HG03159 (cell line): ENCODE measurements at regions not wholly inside any gene's neighbourhood (a gene's known extent, or its start where the extent isn't known, plus 50 kb on each side); places are given as distances from the start of the nearest gene placed in this dataset.

ENCODE experiments used
- ATAC-seq: cut with Tn5 transposase; IDR thresholded peaks from one replicate; pipeline ENCODE4 v1.9.1; 2021; ENCODE audit warnings: mild to moderate bottlenecking, moderate library complexity; ENCODE audit not compliant: unreplicated experiment

- no peak for ATAC-seq
Measured at GRCh38 chr14:86882818-86883217, 1110.2 kb downstream of the GALC start.

- no peak for ATAC-seq
Measured at GRCh38 chr14:86865934-86866333, 1127.0 kb downstream of the GALC start.

DNA sequence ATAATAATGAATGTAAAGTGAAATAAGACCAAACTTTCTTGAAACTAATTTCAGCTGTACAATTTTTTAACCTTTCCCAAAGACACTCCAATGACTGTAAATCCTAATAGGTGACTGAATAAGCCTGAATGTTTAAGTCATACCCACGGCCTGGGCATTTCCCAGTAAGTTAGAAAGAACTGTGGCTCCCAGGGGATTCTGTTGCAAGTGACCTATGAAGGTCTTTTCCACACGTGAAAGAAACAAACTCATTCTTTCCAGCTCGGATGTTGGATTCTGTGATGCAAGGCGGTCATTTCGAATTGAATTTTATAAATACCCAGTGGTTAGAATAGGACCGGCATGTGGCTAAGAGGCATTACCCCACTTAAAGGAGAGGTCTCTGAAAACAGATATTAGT, 1134.4 kb downstream of the GALC start:
- ATAC-seq, result no peak

DNA sequence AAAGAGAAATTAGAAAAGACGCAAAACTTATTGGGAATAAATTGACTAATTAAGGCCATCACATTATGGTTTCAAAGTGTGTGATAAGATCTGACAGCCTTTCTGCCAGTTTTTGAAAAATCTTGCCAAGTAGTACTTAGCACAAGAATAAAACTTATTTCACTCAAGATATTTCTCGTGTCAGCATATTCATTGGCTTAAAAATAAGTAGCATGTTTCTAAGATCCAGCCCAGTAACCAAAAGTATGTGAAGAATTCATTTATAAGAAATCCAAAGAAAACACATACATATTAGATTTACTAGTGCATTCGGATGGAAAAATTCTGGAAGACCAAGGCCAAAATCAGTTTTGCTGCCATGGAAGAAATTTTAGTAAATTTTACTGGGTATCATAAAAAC, 1135.0 kb downstream of the GALC start:
- no peak for ATAC-seq

GRCh38 chr14:86852530-86852929, 1140.5 kb downstream of the GALC start:
- ATAC-seq, result no peak

GRCh38 chr14:86847140-86847539, 1145.8 kb downstream of the GALC start:
- no peak for ATAC-seq

GRCh38 chr14:86838363-86838762, 1154.6 kb downstream of the GALC start:
- peak; percentile 49 for ATAC-seq

DNA sequence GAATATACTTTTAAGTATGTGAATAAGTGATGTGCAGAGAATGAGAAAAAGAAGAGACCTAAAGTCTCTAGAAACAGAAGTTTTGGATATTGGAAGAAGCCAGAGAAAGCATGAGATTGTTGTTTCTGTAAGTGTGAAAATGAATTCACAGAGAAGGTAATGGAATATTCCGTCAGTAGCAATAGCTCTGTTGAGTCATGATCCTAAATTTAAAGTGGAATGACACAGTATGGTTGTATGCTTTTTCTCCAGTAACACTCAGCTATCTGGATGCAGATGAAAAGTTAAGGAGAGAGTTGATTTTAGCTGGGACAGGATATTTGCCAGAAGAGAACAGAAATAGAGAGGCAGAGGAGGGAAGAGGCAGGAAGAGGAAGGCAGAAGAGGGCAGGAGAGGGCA, 1166.3 kb downstream of the GALC start:
- ATAC-seq, result no peak

DNA sequence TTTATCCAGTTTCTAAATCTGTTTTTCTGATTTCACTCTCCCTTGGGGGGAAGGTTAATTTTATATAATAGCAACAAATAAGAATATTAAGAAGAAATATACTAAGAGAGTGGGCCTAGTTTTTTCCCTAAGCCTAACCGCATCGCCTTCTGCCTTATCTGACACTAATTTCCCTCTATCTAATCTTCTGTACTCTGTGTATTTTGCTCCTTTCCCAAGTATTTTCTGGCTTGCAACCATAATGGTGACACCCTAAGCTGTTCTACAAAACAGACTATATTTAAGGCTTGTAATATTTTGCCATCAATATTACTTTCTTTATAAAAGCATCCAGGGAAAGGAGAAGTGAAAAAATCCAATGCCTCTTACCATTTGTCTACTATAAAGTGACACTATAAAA, 1168.8 kb downstream of the GALC start:
- ATAC-seq, result no peak

GRCh38 chr14:86823581-86823980, 1169.4 kb downstream of the GALC start:
- ATAC-seq, result no peak

DNA sequence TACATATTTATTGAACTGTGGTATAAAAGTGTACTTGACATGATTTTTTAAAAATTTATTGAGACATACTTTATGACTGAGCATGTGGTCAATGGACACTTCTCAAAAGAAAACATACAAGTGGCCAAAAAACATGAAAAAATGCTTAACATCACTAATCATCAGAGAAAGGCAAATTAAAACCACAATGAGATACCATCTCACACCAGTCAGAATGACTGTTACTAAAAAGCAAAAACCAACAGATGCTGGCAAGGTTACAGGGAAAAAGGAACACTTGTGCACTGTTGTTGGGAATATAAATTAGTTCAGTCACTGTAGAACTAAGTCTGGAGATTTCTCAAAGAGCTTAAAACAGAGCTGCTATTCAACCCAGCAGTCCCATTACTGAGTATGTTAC, 1177.6 kb downstream of the GALC start:
- ATAC-seq, result no peak

- no peak for ATAC-seq
Measured at GRCh38 chr14:86802726-86803125, 1190.3 kb downstream of the GALC start.

GRCh38 chr14:86799244-86799647, 1193.7 kb downstream of the GALC start:
- no peak for ATAC-seq

GRCh38 chr14:86798330-86798729, 1194.7 kb downstream of the GALC start:
- no peak for ATAC-seq

- no peak for ATAC-seq
Measured at GRCh38 chr14:86797075-86797351, 1196.0 kb downstream of the GALC start.

- no peak for ATAC-seq
Measured at GRCh38 chr14:86796221-86797074, 1196.5 kb downstream of the GALC start.

DNA sequence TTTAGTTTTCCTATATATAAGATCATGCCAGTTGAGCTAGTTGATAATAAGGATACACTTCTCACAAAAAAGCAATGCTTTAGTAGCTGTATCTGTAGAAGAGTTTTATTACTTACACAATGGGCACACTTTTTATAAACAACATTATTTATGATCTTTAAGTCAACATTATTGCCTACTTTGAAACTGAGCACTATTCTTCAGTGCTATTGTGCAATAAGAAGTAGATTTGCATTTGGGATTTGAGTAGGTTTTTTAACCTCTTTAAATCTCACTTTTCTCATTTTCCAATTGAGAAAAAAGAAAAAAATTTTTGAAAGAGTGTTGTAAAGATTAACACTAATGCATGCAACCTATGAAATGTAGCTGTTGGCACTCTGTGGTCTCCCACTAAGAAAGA, 1198.3 kb downstream of the GALC start:
- ATAC-seq, result no peak

GRCh38 chr14:86790408-86791364, 1202.3 kb downstream of the GALC start:
- ATAC-seq, result no peak

- ATAC-seq, result no peak
Measured at GRCh38 chr14:86788224-86788623, 1204.8 kb downstream of the GALC start.

DNA sequence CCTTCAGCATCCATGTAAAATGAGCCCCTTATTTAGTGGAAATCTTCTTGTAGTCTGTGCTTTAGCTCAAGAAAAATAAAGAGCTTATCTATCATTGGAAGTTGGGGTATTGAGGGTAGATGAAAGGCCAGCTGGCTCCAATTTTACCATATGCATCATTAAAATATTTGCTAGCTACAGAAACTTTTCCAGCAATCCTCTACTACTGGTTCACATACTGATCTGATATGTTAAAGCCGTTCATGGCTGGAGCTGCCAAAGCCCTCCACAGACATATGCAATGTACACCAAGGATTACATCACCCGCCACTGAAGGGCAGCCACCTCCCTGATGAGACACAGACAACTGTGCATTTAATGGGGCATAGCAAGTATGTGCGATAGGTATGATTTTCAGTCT, 1205.3 kb downstream of the GALC start:
- no peak for ATAC-seq

DNA sequence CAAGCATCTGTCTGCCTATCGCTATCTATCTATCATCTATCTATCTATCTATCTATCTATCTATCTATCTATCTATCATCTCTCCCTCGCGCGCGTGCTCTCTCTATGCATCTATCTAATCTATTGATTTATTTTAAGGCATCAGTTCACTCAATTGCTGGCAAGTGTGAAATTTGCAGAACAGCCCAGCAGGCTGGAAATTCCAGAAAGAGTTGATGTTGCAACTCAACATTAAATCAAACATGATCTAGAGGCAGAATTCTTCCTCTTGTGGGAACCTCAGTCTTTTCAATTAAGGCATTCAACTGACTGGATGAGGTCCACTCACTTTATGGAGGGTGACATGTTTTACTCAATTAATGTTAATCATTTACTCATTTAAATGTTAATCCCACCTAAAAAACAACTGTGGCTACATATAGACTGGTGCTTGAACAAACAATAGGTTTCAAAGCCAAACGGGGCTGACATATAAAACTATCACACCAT, 1210.8 kb downstream of the GALC start:
- no peak for ATAC-seq
